NCI-H146 (cell line): ENCODE measurements at regions not wholly inside any gene's neighbourhood (a gene's known extent, or its start where the extent isn't known, plus 50 kb on each side); places are given as distances from the start of the nearest gene placed in this dataset.

Experiments used
- DNase-seq: peaks from one replicate; lab custom pipeline; 2025; lab: John Stamatoyannopoulos, UW

- no peak for DNase-seq
Measured at GRCh38 chr20:21836346-21836745, 130.9 kb downstream of the PAX1 start.

DNA sequence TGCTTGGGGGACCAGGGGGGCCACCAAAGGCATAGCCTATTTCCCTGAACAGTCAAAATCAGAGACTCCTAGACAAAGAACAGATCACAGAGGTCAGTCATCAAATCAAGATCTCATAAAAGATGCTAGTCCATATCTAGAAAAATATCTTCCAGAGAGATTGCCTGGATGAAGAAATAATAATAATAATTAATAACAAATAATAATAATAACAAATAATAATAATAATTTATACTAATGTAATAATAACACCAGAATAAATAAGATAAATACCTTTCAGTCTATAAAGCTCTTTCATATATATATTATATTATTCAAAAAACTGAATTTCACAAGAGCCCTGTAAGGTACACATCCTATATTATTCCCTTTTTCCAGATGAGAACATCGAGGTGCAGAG lies 129.6 kb downstream of the PAX1 start:
- no peak for DNase-seq

DNA sequence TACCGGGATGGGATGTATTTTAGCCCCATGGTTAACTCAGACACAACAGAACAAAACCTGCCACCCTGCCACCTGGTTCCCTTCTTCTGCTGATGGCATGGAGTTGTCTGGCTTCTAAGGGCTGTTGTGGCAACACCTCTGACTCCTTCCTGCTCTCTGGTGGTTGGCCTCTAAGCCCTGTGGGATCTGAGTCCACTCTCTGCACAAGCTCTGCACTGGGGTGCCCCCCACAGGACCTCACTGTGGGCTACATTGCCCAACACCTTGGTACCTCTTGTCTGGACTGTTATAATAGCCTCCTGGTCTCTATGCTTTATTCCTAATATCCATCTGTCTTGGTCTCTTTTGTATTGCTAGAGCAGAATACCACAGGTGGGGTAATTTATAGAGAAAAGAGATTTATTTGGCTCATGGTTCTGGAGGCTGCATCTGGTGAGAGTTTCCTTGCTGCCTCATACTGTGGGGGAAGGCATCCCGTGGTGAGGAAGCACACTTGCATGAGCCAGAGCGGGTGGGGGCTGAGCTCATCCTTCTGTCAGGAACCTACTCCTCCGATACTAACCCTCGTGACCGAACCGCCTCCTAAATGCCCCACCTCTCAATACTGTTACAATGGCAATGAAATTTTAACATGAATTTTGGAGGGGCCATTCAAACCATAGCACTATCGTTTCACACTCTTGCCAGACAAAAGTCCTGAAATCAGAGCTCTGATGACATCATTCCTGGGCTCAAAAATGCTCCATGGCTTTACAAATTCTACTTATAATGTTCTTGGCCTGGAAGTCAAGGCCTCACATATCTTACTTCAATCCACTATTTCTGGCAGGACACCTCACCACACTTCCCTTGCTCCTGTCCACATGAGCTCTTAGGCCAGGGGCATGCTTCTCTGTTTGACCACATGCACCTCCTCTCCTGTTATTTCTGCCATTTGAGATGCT lies 127.2 kb downstream of the PAX1 start:
- DNase-seq: no peak

- DNase-seq: no peak
Measured at GRCh38 chr20:21826976-21827375, 121.5 kb downstream of the PAX1 start.

DNA sequence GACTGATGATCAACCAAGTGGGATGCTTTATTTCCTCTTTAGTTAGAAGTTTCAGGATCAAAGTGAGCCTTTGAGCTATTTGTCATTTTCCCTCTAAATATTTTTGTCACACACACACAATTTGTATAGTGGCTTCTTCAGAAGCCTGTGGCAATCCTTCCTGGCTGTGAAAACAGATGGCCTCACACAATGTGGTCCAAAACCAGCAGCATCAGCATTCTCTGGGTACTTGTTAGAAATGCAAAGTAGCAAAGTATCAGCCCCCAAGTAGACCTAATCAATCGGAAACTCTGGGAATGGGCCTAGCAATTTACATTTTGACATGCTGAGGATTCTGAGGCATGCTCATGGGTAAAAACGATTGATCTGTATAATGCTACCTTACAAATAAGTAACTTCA lies 115.9 kb downstream of the PAX1 start:
- no peak for DNase-seq

- no peak for DNase-seq
Measured at GRCh38 chr20:21820688-21821087, 115.2 kb downstream of the PAX1 start.

DNA sequence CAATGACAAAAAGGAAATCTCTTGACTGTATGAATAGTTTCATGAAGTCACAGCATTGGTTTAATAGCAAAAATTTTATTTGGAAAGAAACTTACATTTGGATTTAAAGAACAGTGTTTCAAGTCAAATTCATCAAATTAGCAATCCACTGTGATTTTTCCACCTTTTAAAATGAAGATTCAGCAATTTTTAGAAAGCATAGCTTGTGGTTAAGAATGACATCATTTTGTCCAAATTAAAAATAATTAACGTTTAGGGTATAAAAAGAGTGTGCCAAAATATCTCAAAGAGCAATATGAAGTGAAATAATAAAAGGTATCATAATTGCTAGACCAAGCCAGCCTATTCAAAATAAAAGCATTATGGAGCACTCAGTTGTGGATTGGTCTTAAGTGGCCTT lies 114.6 kb downstream of the PAX1 start:
- no peak for DNase-seq

- no peak for DNase-seq
Measured at GRCh38 chr20:21812379-21812778, 106.9 kb downstream of the PAX1 start.

DNA sequence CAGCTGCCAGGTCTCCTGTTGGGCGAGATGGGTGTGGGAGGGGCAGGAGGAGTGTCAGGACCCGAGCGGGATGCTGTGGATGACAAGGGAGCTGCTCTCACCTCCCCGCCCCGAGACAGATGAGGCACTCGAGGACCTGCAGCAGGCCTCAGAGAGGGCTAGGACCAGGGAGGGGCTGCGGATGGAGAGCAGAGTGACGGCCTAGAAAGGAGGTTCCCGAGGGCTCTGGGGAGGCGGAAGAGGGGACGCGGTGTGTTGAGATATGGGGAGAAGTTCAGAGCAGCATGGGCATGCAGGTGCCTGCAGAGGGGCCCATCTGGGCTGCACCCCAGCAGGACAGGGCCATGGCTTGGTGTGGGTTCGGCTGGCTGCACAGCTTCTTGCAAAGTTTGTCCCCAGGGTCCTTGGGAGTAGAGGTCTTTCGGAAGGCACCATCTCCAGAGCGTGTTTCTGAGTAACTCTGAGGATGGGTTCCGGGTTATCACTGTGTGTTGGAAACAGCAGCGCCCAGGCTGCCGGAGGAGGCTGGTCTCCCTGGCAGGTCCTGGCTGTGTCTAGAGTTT lies 104.6 kb downstream of the PAX1 start:
- no peak for DNase-seq

- peak; percentile 25 for DNase-seq
Measured at GRCh38 chr20:21808863-21809664, 103.6 kb downstream of the PAX1 start.

DNA sequence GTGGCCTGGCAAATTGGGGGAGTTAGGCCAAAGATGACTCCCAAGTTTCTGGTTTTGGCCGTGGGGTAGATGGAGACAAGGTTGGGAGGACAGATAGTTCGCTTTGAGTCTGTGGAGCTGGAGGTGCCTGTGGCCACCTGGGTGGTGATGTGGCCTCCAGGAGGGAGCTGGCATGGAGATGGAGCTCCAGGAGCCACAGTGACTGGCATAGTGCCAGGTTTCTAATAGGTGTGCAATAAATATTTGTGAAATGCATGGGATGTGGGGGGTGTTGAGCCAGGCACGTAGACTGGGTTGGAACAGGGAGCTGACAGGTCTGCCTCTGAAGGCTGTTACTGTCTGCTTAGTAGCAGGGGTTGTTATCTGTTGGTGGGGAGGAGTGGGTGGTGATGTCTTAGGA lies 102.7 kb downstream of the PAX1 start:
- DNase-seq: no peak

DNA sequence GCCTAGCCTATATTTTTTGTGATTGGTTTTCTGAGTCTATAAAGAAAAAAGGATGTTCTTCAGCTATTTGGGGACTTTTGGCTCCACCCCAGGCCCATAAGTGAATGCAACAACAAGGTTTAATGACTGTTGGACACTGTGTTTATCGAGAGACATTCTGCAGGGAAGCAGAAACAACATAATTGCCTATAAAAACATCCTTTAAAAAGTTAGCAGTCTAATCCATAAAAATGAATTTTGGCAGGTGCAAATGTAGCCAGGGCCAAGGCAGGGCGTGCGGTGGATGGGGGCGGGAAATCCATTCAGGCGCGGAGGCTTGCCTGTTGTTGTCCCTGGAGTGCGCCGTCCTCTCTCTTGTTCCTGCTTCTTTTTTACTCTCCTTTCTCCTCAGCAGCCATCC lies 99.3 kb downstream of the PAX1 start:
- DNase-seq: no peak

DNA sequence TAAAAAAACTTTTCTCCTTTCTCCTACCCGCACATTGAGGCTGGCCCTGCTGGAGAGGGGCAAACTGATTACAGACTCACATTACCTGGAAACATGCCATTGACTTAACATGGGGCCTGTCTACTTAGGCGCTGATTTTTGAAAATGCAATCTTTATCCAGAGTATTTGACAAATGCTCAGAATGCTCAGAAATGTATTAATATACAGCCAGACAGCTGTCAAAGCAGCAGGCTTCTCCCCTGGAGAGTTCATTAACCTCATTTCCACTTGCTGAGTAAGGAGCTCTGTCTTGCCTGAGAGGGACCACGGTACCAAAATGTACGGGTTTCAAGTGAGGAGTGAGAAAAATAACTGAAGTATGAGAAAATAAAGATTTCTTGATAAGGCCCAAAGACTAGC lies 95.7 kb downstream of the PAX1 start:
- no peak for DNase-seq

- DNase-seq: no peak
Measured at GRCh38 chr20:21798384-21798783, 92.9 kb downstream of the PAX1 start.

DNA sequence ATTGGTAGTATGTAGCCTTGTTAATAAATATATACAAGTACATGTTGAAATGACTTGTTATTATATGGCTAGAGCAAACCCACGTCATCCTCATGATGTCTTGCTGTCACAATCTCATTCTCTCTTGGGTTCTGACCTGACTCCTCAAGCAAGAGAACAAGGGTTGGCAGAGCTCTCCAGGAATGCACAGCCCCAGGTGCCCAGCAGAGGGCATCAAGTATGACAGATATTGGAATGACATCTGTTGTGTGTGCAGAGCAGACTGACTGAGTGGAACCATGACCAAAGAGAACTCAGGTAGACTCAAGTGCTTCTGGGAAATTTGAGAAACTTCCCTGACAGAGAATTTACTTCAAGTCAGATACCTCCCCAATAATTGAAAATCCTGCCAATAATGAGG lies 90.6 kb downstream of the PAX1 start:
- DNase-seq: no peak

DNA sequence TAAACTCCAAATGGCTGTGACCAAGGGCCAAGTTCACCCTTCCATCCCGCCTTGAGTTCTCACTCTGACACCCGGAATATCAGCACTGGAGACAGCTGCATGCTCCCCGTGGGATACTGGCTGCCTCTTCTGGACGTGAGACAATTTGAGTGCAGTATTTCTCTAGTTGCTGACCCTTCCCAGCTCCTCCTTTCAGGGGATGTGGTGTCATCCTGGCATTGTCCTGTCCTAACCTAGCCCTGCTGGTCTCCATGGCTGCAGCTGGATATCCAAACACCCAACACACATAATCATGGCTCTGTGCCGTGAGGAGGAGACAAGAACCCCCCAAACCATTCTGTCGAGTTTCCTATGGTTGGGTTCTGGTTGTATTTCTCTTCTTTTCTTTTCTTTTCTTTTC lies 82.6 kb downstream of the PAX1 start:
- no peak for DNase-seq

DNA sequence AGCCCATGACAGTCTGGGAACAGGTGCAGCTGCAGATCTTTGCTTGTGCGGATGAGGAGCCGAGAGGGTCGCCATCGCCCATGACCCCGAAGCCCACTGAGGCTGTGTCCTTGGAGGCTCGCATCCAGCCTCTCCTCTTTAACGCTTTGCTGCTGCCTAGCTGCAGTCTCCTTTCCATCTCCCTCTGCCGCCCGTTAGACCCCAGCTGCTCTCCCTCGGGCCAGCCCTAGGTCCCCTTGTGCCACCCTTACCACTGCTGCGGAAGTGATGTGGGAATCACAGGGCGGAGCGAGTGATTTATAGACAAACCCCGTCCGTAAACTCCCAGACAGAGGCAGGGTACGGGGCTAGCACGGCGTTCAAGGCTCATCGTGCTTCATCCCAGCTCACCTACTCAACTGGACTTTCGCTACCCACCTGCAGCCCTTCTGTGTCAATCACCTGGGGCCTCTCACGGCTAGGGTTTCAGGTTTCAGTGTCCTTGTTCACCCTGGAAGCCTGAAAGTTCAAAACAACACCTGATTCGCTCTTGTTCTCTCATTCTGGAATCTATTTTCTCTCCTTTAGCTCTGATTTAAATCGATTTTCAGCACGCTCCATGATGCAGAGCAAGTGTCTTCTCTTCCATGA lies 76.1 kb downstream of the PAX1 start:
- DNase-seq: no peak

- DNase-seq: no peak
Measured at GRCh38 chr20:21780528-21780927, 75.1 kb downstream of the PAX1 start.
